ENCODE measurements at regions not wholly inside any gene's neighbourhood (a gene's known extent, or its start where the extent isn't known, plus 50 kb on each side); places are given as distances from the start of the nearest gene placed in this dataset.
A peak's percentile ranks its signal among the peaks of the same experiment; 100 is the strongest.
"Not testable (repeated sequence)": the region's sequence is repeated elsewhere in the genome, so short reads cannot be mapped to it uniquely, and the experiment has no call there.

DNA sequence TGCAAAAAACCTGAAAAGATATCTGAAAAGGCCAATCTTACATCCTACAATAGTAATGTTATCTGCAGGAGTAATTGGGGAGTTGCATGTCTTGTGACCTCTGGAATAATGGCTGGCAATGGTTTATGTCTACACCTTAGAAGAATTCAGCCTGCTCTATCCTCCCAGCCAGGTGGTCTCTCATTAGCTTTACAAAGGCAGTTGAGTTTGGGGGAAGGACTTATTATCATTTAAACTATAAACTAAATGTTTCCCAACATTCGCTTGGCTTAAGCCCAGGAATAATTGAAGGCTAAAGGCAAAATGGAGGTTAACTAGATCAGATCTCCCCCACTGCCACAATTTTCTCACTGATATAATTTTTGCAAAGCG, 158.4 kb upstream of the SFSWAP start:
- no peak for DNase-seq (ENCODE audit: low spot score)

GRCh38 chr12:131553096-131553777, 157.7 kb upstream of the SFSWAP start:
- no peak for DNase-seq (ENCODE audit: low spot score)

- DNase-seq (ENCODE audit: low spot score): no peak
Observed at GRCh38 chr12:131555197-131555846, 155.6 kb upstream of the SFSWAP start.

- DNase-seq (ENCODE audit: low spot score): no peak
Observed at GRCh38 chr12:131555866-131556265, 155.0 kb upstream of the SFSWAP start.

GRCh38 chr12:131557078-131557709, 153.7 kb upstream of the SFSWAP start:
- no peak for DNase-seq (ENCODE audit: low spot score)

- DNase-seq (ENCODE audit: low spot score): peak; percentile 79
Observed at GRCh38 chr12:131559517-131560516, 151.1 kb upstream of the SFSWAP start.

DNA sequence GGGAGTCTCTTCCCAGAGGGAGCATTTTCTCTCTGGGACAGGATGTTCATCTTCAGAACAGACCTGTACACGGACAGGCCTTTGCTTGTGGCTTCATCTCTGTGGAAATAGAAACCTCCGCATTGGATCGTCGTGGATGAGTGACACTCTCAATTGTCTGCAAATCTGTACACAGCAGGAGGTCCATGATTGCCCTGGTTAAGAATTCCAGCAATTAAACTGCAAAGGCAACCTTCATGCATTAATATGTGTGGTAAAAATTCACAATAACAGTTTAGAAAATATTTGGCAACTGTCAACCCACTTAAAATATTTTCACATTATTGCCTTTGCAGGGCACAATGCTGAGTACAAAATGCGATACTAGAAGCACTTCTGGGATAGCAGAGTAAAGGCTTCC, 149.8 kb upstream of the SFSWAP start:
- no peak for DNase-seq (ENCODE audit: low spot score)

GRCh38 chr12:131561891-131562684, 148.8 kb upstream of the SFSWAP start:
- DNase-seq (ENCODE audit: low spot score): no peak

DNA sequence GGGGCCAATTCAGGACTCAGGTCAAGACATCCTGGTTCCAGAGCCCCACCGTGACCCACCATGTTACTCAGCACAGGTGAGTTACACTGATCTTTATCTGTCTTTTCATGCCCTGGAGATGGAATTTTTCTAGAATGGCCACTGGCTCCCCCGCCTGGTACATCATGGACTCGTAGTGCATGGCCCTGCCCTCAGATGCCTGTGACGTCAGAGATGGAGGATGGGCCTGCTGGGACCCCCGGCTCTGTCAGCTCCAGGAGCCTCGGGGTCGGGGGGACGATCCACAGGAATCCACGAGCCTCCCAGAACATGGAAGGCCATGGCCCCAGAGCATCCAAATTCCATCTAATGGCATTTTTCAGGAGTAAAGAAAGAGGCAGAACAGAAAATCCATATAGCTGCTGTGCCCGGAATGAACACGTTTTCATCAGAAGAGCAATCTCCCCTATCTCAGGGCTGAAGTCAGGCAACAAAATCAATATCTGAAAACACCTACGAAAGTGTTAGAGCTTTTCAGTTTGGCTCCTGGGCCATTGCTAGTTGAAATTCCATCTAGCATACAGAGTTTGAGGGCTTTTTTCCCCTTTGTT, 146.7 kb upstream of the SFSWAP start:
- DNase-seq (ENCODE audit: low spot score): peak; percentile 11

- DNase-seq (ENCODE audit: low spot score): no peak
Observed at GRCh38 chr12:131564845-131565244, 146.0 kb upstream of the SFSWAP start.

GRCh38 chr12:131565267-131566015, 145.4 kb upstream of the SFSWAP start:
- no peak for DNase-seq (ENCODE audit: low spot score)

DNA sequence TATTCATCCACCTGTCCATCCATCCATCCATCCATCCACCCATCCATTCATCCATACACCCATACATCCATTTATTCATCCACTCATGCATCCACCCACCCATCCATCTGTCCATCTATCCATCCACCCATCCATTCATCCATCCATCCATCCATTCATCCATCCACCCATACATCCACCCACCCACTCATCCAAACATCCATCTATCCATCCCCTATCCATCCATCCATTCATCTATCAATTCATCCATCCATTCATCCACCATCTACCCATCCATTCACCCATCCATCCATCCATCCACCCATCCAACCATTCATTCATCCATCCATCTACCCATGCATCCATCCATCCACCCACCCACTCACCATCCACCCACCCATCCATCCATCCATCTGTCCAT, 142.6 kb upstream of the SFSWAP start:
- DNase-seq (ENCODE audit: low spot score): no peak

- no peak for DNase-seq (ENCODE audit: low spot score)
Observed at GRCh38 chr12:131570596-131570995, 140.3 kb upstream of the SFSWAP start.

GRCh38 chr12:131571827-131572226, 139.1 kb upstream of the SFSWAP start:
- DNase-seq (ENCODE audit: low spot score): no peak

GRCh38 chr12:131572626-131573025, 138.3 kb upstream of the SFSWAP start:
- no peak for DNase-seq (ENCODE audit: low spot score)

DNA sequence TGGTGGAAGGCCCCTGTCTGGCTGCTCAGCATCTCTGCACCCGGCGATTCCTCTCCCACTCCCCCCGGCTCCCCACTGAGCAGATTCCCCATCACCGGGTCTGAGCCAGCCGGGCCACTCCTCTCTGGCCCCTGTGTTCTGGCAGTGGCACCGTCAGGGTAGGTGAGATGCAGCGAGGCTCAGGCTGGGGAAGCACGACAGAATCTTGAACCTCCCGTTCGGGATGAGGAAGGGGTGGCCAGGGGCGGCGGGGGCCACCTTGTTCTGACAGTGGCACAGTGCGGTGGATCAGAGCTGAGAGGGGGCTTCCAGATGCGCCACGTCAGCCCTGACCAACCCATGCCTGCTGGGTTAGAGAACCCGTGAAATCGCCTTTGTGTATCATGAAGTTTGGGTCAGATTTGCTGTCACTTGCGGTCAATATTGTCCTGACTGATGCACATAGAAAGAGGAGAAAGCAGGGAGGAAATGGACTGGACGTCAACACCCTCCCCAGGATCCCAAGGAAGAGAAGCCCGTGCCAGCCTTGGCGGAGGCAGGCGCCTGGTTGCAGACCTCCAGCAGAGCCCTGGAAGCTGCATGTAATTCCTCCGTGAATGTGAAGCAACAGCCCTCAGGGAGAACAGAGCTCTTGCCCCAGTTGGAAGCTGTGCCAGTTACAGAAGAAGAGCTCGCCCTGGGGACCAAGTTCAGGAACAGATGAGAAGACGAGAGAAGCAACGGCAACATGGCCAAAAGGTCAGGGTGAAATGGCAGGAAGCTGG, 137.1 kb upstream of the SFSWAP start:
- DNase-seq (ENCODE audit: low spot score): no peak

- no peak for DNase-seq (ENCODE audit: low spot score)
Observed at GRCh38 chr12:131574395-131574771, 136.5 kb upstream of the SFSWAP start.

DNA sequence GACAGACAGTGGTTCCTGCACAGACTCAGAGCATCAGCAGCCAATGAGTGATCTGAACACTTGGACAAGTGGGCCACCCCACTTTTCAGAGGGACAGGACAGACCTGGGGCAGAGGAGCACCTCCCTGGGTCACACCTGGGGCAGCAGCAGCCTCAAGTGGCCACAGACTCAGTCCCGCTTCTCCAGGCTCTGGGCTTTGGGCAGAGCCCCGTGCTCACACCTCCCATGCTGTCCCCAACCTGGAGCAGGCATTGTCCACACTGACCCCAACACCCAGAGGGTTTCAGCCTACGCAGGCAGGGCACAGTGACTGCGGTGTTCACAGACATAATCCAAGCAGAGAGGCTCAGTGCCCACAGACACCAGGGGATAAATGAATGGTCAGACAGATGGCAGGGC, 135.5 kb upstream of the SFSWAP start:
- DNase-seq (ENCODE audit: low spot score): no peak

DNA sequence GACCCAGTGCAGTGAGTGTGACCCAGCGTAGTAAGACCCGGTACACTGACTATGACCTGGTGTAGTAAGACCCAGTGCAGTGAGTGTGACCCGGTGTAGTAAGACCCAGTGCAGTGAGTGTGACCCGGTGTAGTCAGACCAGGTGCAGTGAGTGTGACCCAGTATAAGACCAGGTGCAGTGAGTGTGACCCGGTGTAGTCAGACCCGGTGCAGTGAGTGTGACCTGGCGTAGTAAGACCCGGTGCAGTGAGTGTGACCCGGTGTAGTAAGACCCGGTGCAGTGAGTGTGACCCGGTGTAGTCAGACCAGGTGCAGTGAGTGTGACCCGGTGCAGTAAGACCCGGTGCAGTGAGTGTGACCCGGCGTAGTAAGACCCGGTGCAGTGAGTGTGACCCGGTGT, 134.2 kb upstream of the SFSWAP start:
- not testable (repeated sequence) for DNase-seq (ENCODE audit: low spot score)

GRCh38 chr12:131577766-131578165, 133.1 kb upstream of the SFSWAP start:
- no peak for DNase-seq (ENCODE audit: low spot score)
